ENCODE measurements at regions not wholly inside any gene's neighbourhood (a gene's known extent, or its start where the extent isn't known, plus 50 kb on each side); places are given as distances from the start of the nearest gene placed in this dataset.

DNA sequence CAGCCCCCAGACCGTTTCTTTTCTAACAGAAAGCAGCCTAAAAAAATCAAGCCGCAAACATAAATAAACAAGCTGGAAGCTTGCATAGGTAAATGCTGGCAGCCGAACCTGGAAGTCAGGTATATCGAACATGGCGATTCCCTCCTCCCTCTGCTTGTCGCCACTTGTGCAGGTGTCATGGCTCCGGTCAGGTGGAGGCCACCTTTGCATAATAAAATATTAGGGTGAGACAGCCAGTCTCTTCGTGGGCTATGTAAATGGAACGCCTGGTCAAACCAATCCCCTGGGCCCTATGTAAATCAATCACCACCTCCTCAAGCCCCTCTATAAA lies 223.9 kb upstream of the DAAM1 start:
- no peaks in the 10 kb centered on the region for H3F3A ChIP-seq (replicated peaks; ENCODE audit: insufficient read depth)
- H3K9me3 ChIP-seq = no peaks in the 10 kb centered on the region
- no peaks in the 10 kb centered on the region for H3K4me1 ChIP-seq (ENCODE audit: control insufficient read depth in 1 of 2, insufficient read depth in 2 of 2, low read depth in 1 of 2, low read length in 1 of 2)
- no peaks in the 10 kb centered on the region for H3K79me2 ChIP-seq (ENCODE audit: insufficient read depth)
- WGBS (ENCODE audit: low lambda C conversion rate) = 91% methylated on average over 9 of the region's 9 CpGs
- H4K20me1 ChIP-seq (ENCODE audit: insufficient read depth) = no peaks in the 10 kb centered on the region
- POLR2A ChIA-PET = no interaction called here
- H3K36me3 ChIP-seq (replicated peaks in 1 of 2; ENCODE audit: control insufficient read depth in 1 of 2, insufficient read depth in 2 of 2, low read length in 1 of 2) = no peaks in the 10 kb centered on the region
- H3K9me2 ChIP-seq = no peaks in the 10 kb centered on the region
- no peak overlapping the region for H3K4me3 ChIP-seq (ENCODE audit: low read depth in 2 of 2, low read length in 1 of 2)
- TF ChIP-seq TEAD4 (IDR thresholded peaks at IDR 0.05; ENCODE audit: borderline replicate concordance, insufficient read depth) = no peak
- no peaks in the 10 kb centered on the region for H3K27me3 ChIP-seq (ENCODE audit: insufficient read depth)
- CTCF ChIA-PET = no interaction called here
- no peak overlapping the region for H3K27ac ChIP-seq (ENCODE audit: low read depth in 2 of 2, low read length in 1 of 2)
- no peak overlapping the region for H3K4me2 ChIP-seq
- no peak overlapping the region for H3K9ac ChIP-seq
- no peak for DNase-seq
- no peak overlapping the region for H2AFZ ChIP-seq (ENCODE audit: low read depth)

DNA sequence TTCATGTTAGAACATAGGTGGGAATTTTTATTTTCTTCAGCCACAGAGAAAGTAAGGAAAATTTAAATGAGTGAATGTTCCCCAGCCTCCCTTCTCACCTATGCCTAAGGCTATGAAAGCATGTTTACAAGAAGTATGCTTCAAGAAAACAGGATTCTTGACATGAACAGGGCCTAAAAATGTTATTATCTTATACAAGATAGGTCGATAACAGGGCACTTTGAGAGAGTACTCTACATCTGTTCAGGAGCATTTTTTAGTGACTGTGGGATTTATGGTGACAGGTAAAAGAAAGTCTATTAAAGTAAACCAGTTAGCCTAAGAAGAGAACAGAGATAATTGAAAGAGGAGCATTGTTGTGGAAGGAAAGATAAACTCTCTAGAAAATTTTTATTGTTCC lies 222.9 kb upstream of the DAAM1 start:
- 33% methylated on average over 1 of the region's 1 CpG for WGBS (ENCODE audit: low lambda C conversion rate)
- no peaks in the 10 kb centered on the region for H3K79me2 ChIP-seq (ENCODE audit: insufficient read depth)
- H3K36me3 ChIP-seq (replicated peaks in 1 of 2; ENCODE audit: control insufficient read depth in 1 of 2, insufficient read depth in 2 of 2, low read length in 1 of 2) = no peaks in the 10 kb centered on the region
- H3F3A ChIP-seq (replicated peaks; ENCODE audit: insufficient read depth) = no peaks in the 10 kb centered on the region
- no peaks in the 10 kb centered on the region for H3K27me3 ChIP-seq (ENCODE audit: insufficient read depth)
- H3K27ac ChIP-seq (ENCODE audit: low read depth in 2 of 2, low read length in 1 of 2) = no peak overlapping the region
- H3K9ac ChIP-seq = no peak overlapping the region
- peaks cover 5 to 8% of the 10 kb centered on the region in 2 experiments; a peak in 3 of 4 replicates for H3K4me1 ChIP-seq (ENCODE audit: control insufficient read depth in 1 of 2, insufficient read depth in 2 of 2, low read depth in 1 of 2, low read length in 1 of 2)
- H3K9me2 ChIP-seq = no peaks in the 10 kb centered on the region
- no peak overlapping the region for H2AFZ ChIP-seq (ENCODE audit: low read depth)
- POLR2A ChIA-PET = no interaction called here
- H3K4me2 ChIP-seq = no peak overlapping the region
- H4K20me1 ChIP-seq (ENCODE audit: insufficient read depth) = no peaks in the 10 kb centered on the region
- no peak for TF ChIP-seq TAF1 (IDR thresholded peaks at IDR 0.05; ENCODE audit: borderline replicate concordance, low read depth, low read length)
- TF ChIP-seq, protein P1, sequence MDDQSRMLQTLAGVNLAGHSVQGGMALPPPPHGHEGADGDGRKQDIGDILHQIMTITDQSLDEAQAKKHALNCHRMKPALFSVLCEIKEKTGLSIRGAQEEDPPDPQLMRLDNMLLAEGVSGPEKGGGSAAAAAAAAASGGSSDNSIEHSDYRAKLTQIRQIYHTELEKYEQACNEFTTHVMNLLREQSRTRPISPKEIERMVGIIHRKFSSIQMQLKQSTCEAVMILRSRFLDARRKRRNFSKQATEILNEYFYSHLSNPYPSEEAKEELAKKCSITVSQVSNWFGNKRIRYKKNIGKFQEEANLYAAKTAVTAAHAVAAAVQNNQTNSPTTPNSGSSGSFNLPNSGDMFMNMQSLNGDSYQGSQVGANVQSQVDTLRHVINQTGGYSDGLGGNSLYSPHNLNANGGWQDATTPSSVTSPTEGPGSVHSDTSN (IDR thresholded peaks at IDR 0.05) = no peak
- TF ChIP-seq FOXJ3 (CRISPR knock-in tag; IDR thresholded peaks at IDR 0.05) = no peak
- TF ChIP-seq TEAD4 (IDR thresholded peaks at IDR 0.05; ENCODE audit: borderline replicate concordance, insufficient read depth) = no peak
- TF ChIP-seq, protein P2, sequence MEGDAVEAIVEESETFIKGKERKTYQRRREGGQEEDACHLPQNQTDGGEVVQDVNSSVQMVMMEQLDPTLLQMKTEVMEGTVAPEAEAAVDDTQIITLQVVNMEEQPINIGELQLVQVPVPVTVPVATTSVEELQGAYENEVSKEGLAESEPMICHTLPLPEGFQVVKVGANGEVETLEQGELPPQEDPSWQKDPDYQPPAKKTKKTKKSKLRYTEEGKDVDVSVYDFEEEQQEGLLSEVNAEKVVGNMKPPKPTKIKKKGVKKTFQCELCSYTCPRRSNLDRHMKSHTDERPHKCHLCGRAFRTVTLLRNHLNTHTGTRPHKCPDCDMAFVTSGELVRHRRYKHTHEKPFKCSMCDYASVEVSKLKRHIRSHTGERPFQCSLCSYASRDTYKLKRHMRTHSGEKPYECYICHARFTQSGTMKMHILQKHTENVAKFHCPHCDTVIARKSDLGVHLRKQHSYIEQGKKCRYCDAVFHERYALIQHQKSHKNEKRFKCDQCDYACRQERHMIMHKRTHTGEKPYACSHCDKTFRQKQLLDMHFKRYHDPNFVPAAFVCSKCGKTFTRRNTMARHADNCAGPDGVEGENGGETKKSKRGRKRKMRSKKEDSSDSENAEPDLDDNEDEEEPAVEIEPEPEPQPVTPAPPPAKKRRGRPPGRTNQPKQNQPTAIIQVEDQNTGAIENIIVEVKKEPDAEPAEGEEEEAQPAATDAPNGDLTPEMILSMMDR (IDR thresholded peaks at IDR 0.05) = no peak
- no peak for TF ChIP-seq RFX5 (IDR thresholded peaks at IDR 0.05; ENCODE audit: low read length)
- TF ChIP-seq SMC3 (IDR thresholded peaks at IDR 0.05; ENCODE audit: low read depth, low read length) = no peak
- TF ChIP-seq, protein P3, sequence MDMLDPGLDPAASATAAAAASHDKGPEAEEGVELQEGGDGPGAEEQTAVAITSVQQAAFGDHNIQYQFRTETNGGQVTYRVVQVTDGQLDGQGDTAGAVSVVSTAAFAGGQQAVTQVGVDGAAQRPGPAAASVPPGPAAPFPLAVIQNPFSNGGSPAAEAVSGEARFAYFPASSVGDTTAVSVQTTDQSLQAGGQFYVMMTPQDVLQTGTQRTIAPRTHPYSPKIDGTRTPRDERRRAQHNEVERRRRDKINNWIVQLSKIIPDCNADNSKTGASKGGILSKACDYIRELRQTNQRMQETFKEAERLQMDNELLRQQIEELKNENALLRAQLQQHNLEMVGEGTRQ (IDR thresholded peaks at IDR 0.05; ENCODE audit: borderline replicate concordance, low read depth, low read length) = no peak
- no peak for TF ChIP-seq TCF12 (IDR thresholded peaks at IDR 0.05)
- TF ChIP-seq ELF1 (IDR thresholded peaks at IDR 0.05) = no peak
- TF ChIP-seq, protein P4, sequence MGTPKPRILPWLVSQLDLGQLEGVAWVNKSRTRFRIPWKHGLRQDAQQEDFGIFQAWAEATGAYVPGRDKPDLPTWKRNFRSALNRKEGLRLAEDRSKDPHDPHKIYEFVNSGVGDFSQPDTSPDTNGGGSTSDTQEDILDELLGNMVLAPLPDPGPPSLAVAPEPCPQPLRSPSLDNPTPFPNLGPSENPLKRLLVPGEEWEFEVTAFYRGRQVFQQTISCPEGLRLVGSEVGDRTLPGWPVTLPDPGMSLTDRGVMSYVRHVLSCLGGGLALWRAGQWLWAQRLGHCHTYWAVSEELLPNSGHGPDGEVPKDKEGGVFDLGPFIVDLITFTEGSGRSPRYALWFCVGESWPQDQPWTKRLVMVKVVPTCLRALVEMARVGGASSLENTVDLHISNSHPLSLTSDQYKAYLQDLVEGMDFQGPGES (IDR thresholded peaks at IDR 0.05; ENCODE audit: low read depth, low read length) = no peak
- TF ChIP-seq FOSL2 (IDR thresholded peaks at IDR 0.05; ENCODE audit: borderline replicate concordance, low read depth) = no peak
- no peak for TF ChIP-seq MEF2A (IDR thresholded peaks at IDR 0.05; ENCODE audit: borderline replicate concordance, low read depth)
- TF ChIP-seq, protein P5, sequence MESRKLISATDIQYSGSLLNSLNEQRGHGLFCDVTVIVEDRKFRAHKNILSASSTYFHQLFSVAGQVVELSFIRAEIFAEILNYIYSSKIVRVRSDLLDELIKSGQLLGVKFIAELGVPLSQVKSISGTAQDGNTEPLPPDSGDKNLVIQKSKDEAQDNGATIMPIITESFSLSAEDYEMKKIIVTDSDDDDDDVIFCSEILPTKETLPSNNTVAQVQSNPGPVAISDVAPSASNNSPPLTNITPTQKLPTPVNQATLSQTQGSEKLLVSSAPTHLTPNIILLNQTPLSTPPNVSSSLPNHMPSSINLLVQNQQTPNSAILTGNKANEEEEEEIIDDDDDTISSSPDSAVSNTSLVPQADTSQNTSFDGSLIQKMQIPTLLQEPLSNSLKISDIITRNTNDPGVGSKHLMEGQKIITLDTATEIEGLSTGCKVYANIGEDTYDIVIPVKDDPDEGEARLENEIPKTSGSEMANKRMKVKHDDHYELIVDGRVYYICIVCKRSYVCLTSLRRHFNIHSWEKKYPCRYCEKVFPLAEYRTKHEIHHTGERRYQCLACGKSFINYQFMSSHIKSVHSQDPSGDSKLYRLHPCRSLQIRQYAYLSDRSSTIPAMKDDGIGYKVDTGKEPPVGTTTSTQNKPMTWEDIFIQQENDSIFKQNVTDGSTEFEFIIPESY (IDR thresholded peaks at IDR 0.05; ENCODE audit: borderline replicate concordance, low read depth) = no peak
- TF ChIP-seq MXI1 (IDR thresholded peaks at IDR 0.05; ENCODE audit: low read depth, low read length) = no peak
- TF ChIP-seq, protein P6, sequence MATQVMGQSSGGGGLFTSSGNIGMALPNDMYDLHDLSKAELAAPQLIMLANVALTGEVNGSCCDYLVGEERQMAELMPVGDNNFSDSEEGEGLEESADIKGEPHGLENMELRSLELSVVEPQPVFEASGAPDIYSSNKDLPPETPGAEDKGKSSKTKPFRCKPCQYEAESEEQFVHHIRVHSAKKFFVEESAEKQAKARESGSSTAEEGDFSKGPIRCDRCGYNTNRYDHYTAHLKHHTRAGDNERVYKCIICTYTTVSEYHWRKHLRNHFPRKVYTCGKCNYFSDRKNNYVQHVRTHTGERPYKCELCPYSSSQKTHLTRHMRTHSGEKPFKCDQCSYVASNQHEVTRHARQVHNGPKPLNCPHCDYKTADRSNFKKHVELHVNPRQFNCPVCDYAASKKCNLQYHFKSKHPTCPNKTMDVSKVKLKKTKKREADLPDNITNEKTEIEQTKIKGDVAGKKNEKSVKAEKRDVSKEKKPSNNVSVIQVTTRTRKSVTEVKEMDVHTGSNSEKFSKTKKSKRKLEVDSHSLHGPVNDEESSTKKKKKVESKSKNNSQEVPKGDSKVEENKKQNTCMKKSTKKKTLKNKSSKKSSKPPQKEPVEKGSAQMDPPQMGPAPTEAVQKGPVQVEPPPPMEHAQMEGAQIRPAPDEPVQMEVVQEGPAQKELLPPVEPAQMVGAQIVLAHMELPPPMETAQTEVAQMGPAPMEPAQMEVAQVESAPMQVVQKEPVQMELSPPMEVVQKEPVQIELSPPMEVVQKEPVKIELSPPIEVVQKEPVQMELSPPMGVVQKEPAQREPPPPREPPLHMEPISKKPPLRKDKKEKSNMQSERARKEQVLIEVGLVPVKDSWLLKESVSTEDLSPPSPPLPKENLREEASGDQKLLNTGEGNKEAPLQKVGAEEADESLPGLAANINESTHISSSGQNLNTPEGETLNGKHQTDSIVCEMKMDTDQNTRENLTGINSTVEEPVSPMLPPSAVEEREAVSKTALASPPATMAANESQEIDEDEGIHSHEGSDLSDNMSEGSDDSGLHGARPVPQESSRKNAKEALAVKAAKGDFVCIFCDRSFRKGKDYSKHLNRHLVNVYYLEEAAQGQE (IDR thresholded peaks at IDR 0.05; ENCODE audit: low read depth, low read length) = no peak
- no peak overlapping the region for H3K4me3 ChIP-seq (ENCODE audit: low read depth in 2 of 2, low read length in 1 of 2)
- DNase-seq = no peak
- CTCF ChIA-PET = interaction anchor here (1.0 to 1.8 kb wide), 4 partner anchors 14 to 464 kb away, joined by 3 to 5 read pairs (median 3); no protein-coding TSS in a partner anchor
- H3K9me3 ChIP-seq = no peaks in the 10 kb centered on the region
